Astrocyte (in vitro differentiated cells and primary cell): ENCODE measurements at regions not wholly inside any gene's neighbourhood (a gene's known extent, or its start where the extent isn't known, plus 50 kb on each side); places are given as distances from the start of the nearest gene placed in this dataset.

Experiments
- DNase-seq: peaks from one replicate; pipeline ENCODE4 v3.0.0-alpha.2; 2010; ENCODE audit warnings: low read depth
- FAIRE-seq: peaks from 2 replicates; lab custom pipeline; 2011; peaks lifted over from hg19 to GRCh38; lab: Jason Lieb, UNC
- H2AFZ ChIP-seq: 2 replicates; pipeline ENCODE4 v1.6.0; 2012; ENCODE audit warnings: low read depth, low read length, inconsistent platforms
- H3K27ac ChIP-seq: 2 replicates; pipeline ENCODE4 v1.5.1; 2011; ENCODE audit warnings: low read depth, low read length, inconsistent platforms
- H3K27me3 ChIP-seq: 2 replicates; pipeline ENCODE4 v1.6.0; 2011; ENCODE audit warnings: low read length, inconsistent platforms; ENCODE audit not compliant: insufficient read depth
- H3K36me3 ChIP-seq: 2 replicates; pipeline ENCODE4 v1.5.1; 2011; ENCODE audit warnings: low read length, inconsistent platforms; ENCODE audit not compliant: insufficient read depth
- H3K4me1 ChIP-seq: 2 replicates; pipeline ENCODE4 v1.5.1; 2011; ENCODE audit warnings: low read length, inconsistent platforms; ENCODE audit not compliant: insufficient read depth
- H3K4me2 ChIP-seq: 2 replicates; pipeline ENCODE4 v1.6.0; 2012; ENCODE audit warnings: low read length, inconsistent platforms
- H3K4me3 ChIP-seq: 2 replicates; pipeline ENCODE4 v1.5.1; 2011; ENCODE audit warnings: low read depth, mild to moderate bottlenecking, low read length, inconsistent platforms; ENCODE audit not compliant: insufficient read depth
- H3K79me2 ChIP-seq: 2 replicates; pipeline ENCODE4 v1.6.0; 2012; ENCODE audit warnings: mild to moderate bottlenecking, low read length, inconsistent platforms; ENCODE audit not compliant: insufficient read depth
- H3K9ac ChIP-seq: 2 replicates; pipeline ENCODE4 v1.6.0; 2012; ENCODE audit warnings: mild to moderate bottlenecking, low read length, inconsistent platforms
- H3K9me3 ChIP-seq: 2 replicates; pipeline ENCODE4 v1.5.1; 2012; ENCODE audit warnings: low read depth, mild to moderate bottlenecking, low read length, inconsistent platforms; ENCODE audit not compliant: insufficient read depth
- H4K20me1 ChIP-seq: 2 replicates; pipeline ENCODE4 v1.6.0; 2012; ENCODE audit warnings: low read length, inconsistent platforms; ENCODE audit not compliant: insufficient read depth
- H3K27ac Mint-ChIP-seq: one replicate; pipeline ENCODE4 v1.8.0; 2021; ENCODE audit warnings: mild to moderate bottlenecking, mixed read lengths; ENCODE audit not compliant: unreplicated experiment
- H3K27me3 Mint-ChIP-seq: one replicate; pipeline ENCODE4 v1.8.0; 2021; ENCODE audit warnings: low read depth, mixed read lengths; ENCODE audit not compliant: unreplicated experiment
- H3K36me3 Mint-ChIP-seq: one replicate; pipeline ENCODE4 v1.8.0; 2021; ENCODE audit warnings: low read depth, mixed read lengths; ENCODE audit not compliant: unreplicated experiment
- H3K4me1 Mint-ChIP-seq: one replicate; pipeline ENCODE4 v1.8.0; 2021; ENCODE audit warnings: low read depth, mixed read lengths; ENCODE audit not compliant: unreplicated experiment
- H3K4me3 Mint-ChIP-seq: one replicate; pipeline ENCODE4 v1.8.0; 2021; ENCODE audit warnings: mild to moderate bottlenecking, moderate library complexity, mixed read lengths; ENCODE audit not compliant: unreplicated experiment
- H3K9me3 Mint-ChIP-seq: one replicate; pipeline ENCODE4 v1.8.0; 2021; ENCODE audit warnings: mild to moderate bottlenecking, mixed read lengths; ENCODE audit not compliant: unreplicated experiment
- CTCF ChIP-seq: IDR thresholded peaks from 2 replicates; pipeline ENCODE4 v1.5.1; 2011; ENCODE audit warnings: low read depth, mild to moderate bottlenecking, inconsistent platforms, low read length, moderate library complexity; ENCODE audit not compliant: insufficient read depth
- EZH2 ChIP-seq: IDR thresholded peaks from 2 replicates; pipeline ENCODE4 v1.6.1; 2012; ENCODE audit warnings: mild to moderate bottlenecking, low read length, inconsistent platforms; ENCODE audit not compliant: insufficient read depth

- Histone ChIP-seq H3K27me3 (no peaks in the 10 kb centered on the region), H3K9me3 (no peaks in the 10 kb centered on the region), H3K4me3 (no peak overlapping the region), H3K4me2 (no peak overlapping the region), H3K9ac (no peak overlapping the region), H3K27ac (no peak overlapping the region), H4K20me1 (no peaks in the 10 kb centered on the region), H3K79me2 (no peaks in the 10 kb centered on the region), H3K36me3 (no peaks in the 10 kb centered on the region), H3K4me1 (no peaks in the 10 kb centered on the region), H2AFZ (no peak overlapping the region)
- no peaks in the 10 kb centered on the region for H3K36me3 Mint-ChIP-seq
- no peak overlapping the region for H3K27ac Mint-ChIP-seq
- no peaks in the 10 kb centered on the region for H3K9me3 Mint-ChIP-seq
- H3K4me3 Mint-ChIP-seq = no peak overlapping the region
- peaks cover 15% of the 10 kb centered on the region for H3K27me3 Mint-ChIP-seq
- no peak for DNase-seq
- no peak for FAIRE-seq
- no peaks in the 10 kb centered on the region for H3K4me1 Mint-ChIP-seq
- TF ChIP-seq EZH2 (no peak), CTCF (no peak)
Observed at GRCh38 chr20:5442101-5442500, 125.3 kb upstream of the PROKR2 start.

- Histone ChIP-seq H3K4me2 (no peak overlapping the region), H3K27ac (no peak overlapping the region), H3K36me3 (no peaks in the 10 kb centered on the region), H3K4me3 (no peak overlapping the region), H3K79me2 (no peaks in the 10 kb centered on the region), H2AFZ (no peak overlapping the region), H4K20me1 (no peaks in the 10 kb centered on the region), H3K9me3 (no peaks in the 10 kb centered on the region), H3K4me1 (no peaks in the 10 kb centered on the region), H3K9ac (no peak overlapping the region), H3K27me3 (no peaks in the 10 kb centered on the region)
- Mint-ChIP-seq H3K27ac (no peak overlapping the region), H3K4me3 (no peak overlapping the region), H3K4me1 (peaks cover 2% of the 10 kb centered on the region), H3K36me3 (no peaks in the 10 kb centered on the region), H3K27me3 (peaks cover 8% of the 10 kb centered on the region), H3K9me3 (peaks cover 2% of the 10 kb centered on the region)
- TF ChIP-seq EZH2 = no peak
- no peak for TF ChIP-seq CTCF
- no peak for FAIRE-seq
- no peak for DNase-seq
Observed at GRCh38 chr20:5434116-5434515, 117.4 kb upstream of the PROKR2 start.

GRCh38 chr20:5433352-5433751 lies 116.6 kb upstream of the PROKR2 start:
- no peak for DNase-seq
- H3K4me1 ChIP-seq = no peaks in the 10 kb centered on the region
- no peaks in the 10 kb centered on the region for H3K27me3 ChIP-seq
- Mint-ChIP-seq H3K36me3 (no peaks in the 10 kb centered on the region), H3K27me3 (peaks cover 8% of the 10 kb centered on the region), H3K4me1 (peaks cover 5% of the 10 kb centered on the region), H3K9me3 (peaks cover 2% of the 10 kb centered on the region), H3K27ac (no peak overlapping the region), H3K4me3 (no peak overlapping the region)
- H3K79me2 ChIP-seq = no peaks in the 10 kb centered on the region
- H3K4me2 ChIP-seq = no peak overlapping the region
- no peaks in the 10 kb centered on the region for H3K9me3 ChIP-seq
- H3K27ac ChIP-seq = no peak overlapping the region
- H3K9ac ChIP-seq = no peak overlapping the region
- H4K20me1 ChIP-seq = no peaks in the 10 kb centered on the region
- TF ChIP-seq EZH2 (no peak), CTCF (no peak)
- H2AFZ ChIP-seq = no peak overlapping the region
- H3K4me3 ChIP-seq = no peak overlapping the region
- FAIRE-seq = no peak
- no peaks in the 10 kb centered on the region for H3K36me3 ChIP-seq
